SK-N-SH treated with all-trans-retinoic acid at 6 μM for 48 hours (cell line): ENCODE measurements at regions not wholly inside any gene's neighbourhood (a gene's known extent, or its start where the extent isn't known, plus 50 kb on each side); places are given as distances from the start of the nearest gene placed in this dataset.

Experiments
- ATAC-seq: fragments of 200-7000 bp; cut with Tn5 transposase; 3 replicates; pipeline ENCODE4 v1.9.1; 2020; ENCODE audit warnings: mild to moderate bottlenecking, moderate library complexity
- BACH2 ChIP-seq: fragments of 250-450 bp; sonication (Bioruptor Pico); IDR thresholded peaks from 2 replicates; pipeline ENCODE4 v1.9.0; 2021; ENCODE audit warnings: mild to moderate bottlenecking, borderline replicate concordance
- CSDC2 ChIP-seq: fragments of 250-450 bp; sonication (Bioruptor Pico); IDR thresholded peaks from 2 replicates; pipeline ENCODE4 v1.5.0; 2020; ENCODE audit warnings: mild to moderate bottlenecking, moderate library complexity
- CSRNP3 ChIP-seq: fragments of 250-450 bp; sonication (Bioruptor Pico); IDR thresholded peaks from 2 replicates; pipeline ENCODE4 v1.5.1; 2021; ENCODE audit warnings: mild to moderate bottlenecking, moderate library complexity
- GLIS3 ChIP-seq: fragments of 250-450 bp; sonication (Bioruptor Pico); IDR thresholded peaks from 2 replicates; pipeline ENCODE4 v1.5.0; 2020; ENCODE audit warnings: mild to moderate bottlenecking, moderate library complexity
- ISL1 ChIP-seq: fragments of 250-450 bp; sonication (Bioruptor Pico); IDR thresholded peaks from 2 replicates; pipeline ENCODE4 v2.1.2; 2022; ENCODE audit warnings: mild to moderate bottlenecking, moderate library complexity
- OSR1 ChIP-seq: fragments of 250-450 bp; sonication (Bioruptor Pico); IDR thresholded peaks from 2 replicates; pipeline ENCODE4 v1.8.0; 2022; ENCODE audit warnings: moderate library complexity, mild to moderate bottlenecking, inconsistent platforms
- PATZ1 ChIP-seq: fragments of 250-450 bp; sonication (Bioruptor Pico); IDR thresholded peaks from 2 replicates; pipeline ENCODE4 v1.8.0; 2020; ENCODE audit warnings: mild to moderate bottlenecking, moderate library complexity, borderline replicate concordance
- PPARA ChIP-seq: fragments of 250-450 bp; sonication (Bioruptor Pico); IDR thresholded peaks from 2 replicates; pipeline ENCODE4 v1.5.0; 2020; ENCODE audit warnings: mild to moderate bottlenecking, borderline replicate concordance
- RARB ChIP-seq: fragments of 250-450 bp; sonication (Bioruptor Pico); IDR thresholded peaks from 2 replicates; pipeline ENCODE4 v1.8.0; 2021; ENCODE audit warnings: mild to moderate bottlenecking, moderate library complexity
- SNAI2 ChIP-seq: fragments of 250-450 bp; sonication (Bioruptor Pico); IDR thresholded peaks from 2 replicates; pipeline ENCODE4 v1.5.0; 2020; ENCODE audit warnings: mild to moderate bottlenecking, moderate library complexity
- TCF4 ChIP-seq: fragments of 250-450 bp; sonication (Bioruptor Pico); IDR thresholded peaks from 2 replicates; pipeline ENCODE4 v1.8.0; 2021; ENCODE audit warnings: mild to moderate bottlenecking, moderate library complexity, borderline replicate concordance
- TOX ChIP-seq: fragments of 250-450 bp; sonication (Bioruptor Pico); IDR thresholded peaks from 2 replicates; pipeline ENCODE4 v1.8.0; 2021; ENCODE audit warnings: mild to moderate bottlenecking, moderate library complexity, borderline replicate concordance
- ZC3H10 ChIP-seq: fragments of 250-450 bp; sonication (Bioruptor Pico); IDR thresholded peaks from 2 replicates; pipeline ENCODE4 v1.5.1; 2021; ENCODE audit warnings: mild to moderate bottlenecking, moderate library complexity
- ZFP3 ChIP-seq: fragments of 250-450 bp; sonication (Bioruptor Pico); IDR thresholded peaks from 2 replicates; pipeline ENCODE4 v1.5.0; 2020; ENCODE audit warnings: mild to moderate bottlenecking, moderate library complexity
- ZFP30 ChIP-seq: fragments of 450-650 bp; formaldehyde crosslinking; IDR thresholded peaks from 2 replicates; pipeline ENCODE4 v1.5.0; 2022; ENCODE audit warnings: mild to moderate bottlenecking, moderate library complexity
- ZNF565 ChIP-seq: fragments of 450-650 bp; formaldehyde crosslinking; conservative IDR thresholded peaks from 2 replicates; pipeline ENCODE4 v1.5.0; 2020; ENCODE audit warnings: low read depth, mild to moderate bottlenecking, moderate library complexity
- ZNF70 ChIP-seq: fragments of 450-650 bp; formaldehyde crosslinking; IDR thresholded peaks from 2 replicates; pipeline ENCODE4 v1.5.0; 2020; ENCODE audit warnings: mild to moderate bottlenecking, moderate library complexity
- TF ChIP-seq, protein P1 (sequence below): fragments of 250-450 bp; sonication (Bioruptor Pico); IDR thresholded peaks from 2 replicates; pipeline ENCODE4 v1.8.0; 2021; ENCODE audit warnings: low read depth, mild to moderate bottlenecking, moderate library complexity, borderline replicate concordance
- TF ChIP-seq, protein P2 (sequence below): fragments of 250-450 bp; sonication (Bioruptor Pico); IDR thresholded peaks from 2 replicates; pipeline ENCODE4 v1.5.1; 2020; ENCODE audit warnings: low read depth, mild to moderate bottlenecking, moderate library complexity

GRCh38 chr1:11388617-11389016 lies 90.3 kb upstream of the DISP3 start (continued):
- TF ChIP-seq, protein P1, sequence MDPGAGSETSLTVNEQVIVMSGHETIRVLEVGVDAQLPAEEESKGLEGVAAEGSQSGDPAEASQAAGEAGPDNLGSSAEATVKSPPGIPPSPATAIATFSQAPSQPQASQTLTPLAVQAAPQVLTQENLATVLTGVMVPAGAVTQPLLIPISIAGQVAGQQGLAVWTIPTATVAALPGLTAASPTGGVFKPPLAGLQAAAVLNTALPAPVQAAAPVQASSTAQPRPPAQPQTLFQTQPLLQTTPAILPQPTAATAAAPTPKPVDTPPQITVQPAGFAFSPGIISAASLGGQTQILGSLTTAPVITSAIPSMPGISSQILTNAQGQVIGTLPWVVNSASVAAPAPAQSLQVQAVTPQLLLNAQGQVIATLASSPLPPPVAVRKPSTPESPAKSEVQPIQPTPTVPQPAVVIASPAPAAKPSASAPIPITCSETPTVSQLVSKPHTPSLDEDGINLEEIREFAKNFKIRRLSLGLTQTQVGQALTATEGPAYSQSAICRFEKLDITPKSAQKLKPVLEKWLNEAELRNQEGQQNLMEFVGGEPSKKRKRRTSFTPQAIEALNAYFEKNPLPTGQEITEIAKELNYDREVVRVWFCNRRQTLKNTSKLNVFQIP (CRISPR knock-in tag): no peak
- no peak for TF ChIP-seq SNAI2 (CRISPR knock-in tag)
- no peak for TF ChIP-seq TCF4 (CRISPR knock-in tag)
- TF ChIP-seq OSR1 (CRISPR knock-in tag): no peak
- TF ChIP-seq ZNF565 (CRISPR knock-in tag): no peak
- TF ChIP-seq TOX (CRISPR knock-in tag): no peak

DNA sequence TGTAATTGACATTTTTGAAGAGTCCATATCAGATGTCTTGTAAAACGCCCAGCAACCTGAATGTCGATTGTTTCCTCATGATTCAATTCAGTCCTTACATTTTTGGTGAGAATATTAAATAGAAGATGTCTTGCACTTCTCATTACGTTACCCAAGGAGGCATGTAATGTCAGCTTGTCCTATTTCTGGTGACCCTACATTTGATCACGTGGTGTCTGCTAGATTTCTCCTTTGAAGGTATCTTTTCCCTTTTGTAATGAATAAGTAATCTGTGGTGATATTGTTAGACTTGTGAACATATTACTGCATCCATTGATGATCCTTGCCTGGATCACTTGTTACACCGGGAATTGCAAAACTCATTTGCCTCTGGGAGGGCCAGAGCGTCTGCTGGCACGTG lies 87.6 kb upstream of the DISP3 start:
- TF ChIP-seq ZFP3 (CRISPR knock-in tag): no peak
- TF ChIP-seq CSDC2 (CRISPR knock-in tag): no peak
- no peak for TF ChIP-seq RARB (CRISPR knock-in tag)
- no peak for TF ChIP-seq OSR1 (CRISPR knock-in tag)
- no peak for TF ChIP-seq ZNF565 (CRISPR knock-in tag)
- TF ChIP-seq SNAI2 (CRISPR knock-in tag): no peak
- no peak for TF ChIP-seq ZC3H10 (CRISPR knock-in tag)
- TF ChIP-seq, protein P1 (CRISPR knock-in tag): no peak
- TF ChIP-seq, all 23 proteins: peak for 0
- ATAC-seq: no peak

- ATAC-seq: no peak
- TF ChIP-seq, protein P2, sequence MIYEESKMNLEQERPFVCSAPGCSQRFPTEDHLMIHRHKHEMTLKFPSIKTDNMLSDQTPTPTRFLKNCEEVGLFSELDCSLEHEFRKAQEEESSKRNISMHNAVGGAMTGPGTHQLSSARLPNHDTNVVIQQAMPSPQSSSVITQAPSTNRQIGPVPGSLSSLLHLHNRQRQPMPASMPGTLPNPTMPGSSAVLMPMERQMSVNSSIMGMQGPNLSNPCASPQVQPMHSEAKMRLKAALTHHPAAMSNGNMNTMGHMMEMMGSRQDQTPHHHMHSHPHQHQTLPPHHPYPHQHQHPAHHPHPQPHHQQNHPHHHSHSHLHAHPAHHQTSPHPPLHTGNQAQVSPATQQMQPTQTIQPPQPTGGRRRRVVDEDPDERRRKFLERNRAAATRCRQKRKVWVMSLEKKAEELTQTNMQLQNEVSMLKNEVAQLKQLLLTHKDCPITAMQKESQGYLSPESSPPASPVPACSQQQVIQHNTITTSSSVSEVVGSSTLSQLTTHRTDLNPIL (CRISPR knock-in tag): no peak
- no peak for TF ChIP-seq TOX (CRISPR knock-in tag)
- TF ChIP-seq CSRNP3 (CRISPR knock-in tag): no peak
- TF ChIP-seq, protein P1 (CRISPR knock-in tag): no peak
- TF ChIP-seq ZNF70: no peak
- TF ChIP-seq ZFP3 (CRISPR knock-in tag): no peak
- TF ChIP-seq PATZ1 (CRISPR knock-in tag): no peak
Measured at GRCh38 chr1:11391886-11392285, 87.1 kb upstream of the DISP3 start.

DNA sequence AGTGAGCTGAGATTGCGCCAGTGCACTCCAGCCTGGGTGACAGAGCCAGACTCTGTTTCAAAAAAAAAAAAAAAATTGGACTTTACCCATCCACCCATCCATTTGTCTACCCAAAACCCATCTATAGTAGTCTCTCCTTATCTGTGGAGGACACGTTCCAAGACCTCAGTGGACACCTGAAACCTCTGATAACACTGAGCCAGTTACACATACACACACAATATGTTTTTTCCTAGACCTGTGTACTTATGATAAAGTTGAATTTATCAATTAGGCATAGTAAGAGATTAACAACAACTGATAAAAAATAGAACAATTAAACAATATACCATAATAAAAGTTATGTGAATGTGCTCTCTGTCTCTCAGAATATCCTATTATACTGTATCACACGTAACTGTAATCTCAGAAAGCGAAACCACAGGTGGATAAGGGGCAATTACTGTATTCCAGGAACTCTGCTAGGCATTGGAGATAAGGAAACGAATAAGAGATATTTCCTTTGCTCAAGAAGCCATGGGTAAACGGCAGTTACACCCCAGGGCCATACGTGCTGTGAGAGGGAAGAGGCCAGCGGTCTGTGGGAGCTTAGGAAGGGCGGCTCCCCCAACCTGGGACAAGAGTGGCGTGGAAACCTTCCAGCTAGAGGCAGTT lies 84.2 kb upstream of the DISP3 start:
- ATAC-seq: no peak
- TF ChIP-seq PPARA (CRISPR knock-in tag) (no peak), ZFP3 (CRISPR knock-in tag) (no peak), ZFP30 (no peak), SNAI2 (CRISPR knock-in tag) (no peak), GLIS3 (CRISPR knock-in tag) (no peak), RARB (CRISPR knock-in tag) (no peak), CSDC2 (CRISPR knock-in tag) (no peak), ISL1 (CRISPR knock-in tag) (no peak), TOX (CRISPR knock-in tag) (no peak), ZC3H10 (CRISPR knock-in tag) (no peak), PATZ1 (CRISPR knock-in tag) (no peak), BACH2 (CRISPR knock-in tag) (no peak)
